ENCODE measurements at regions not wholly inside any gene's neighbourhood (a gene's known extent, or its start where the extent isn't known, plus 50 kb on each side); places are given as distances from the start of the nearest gene placed in this dataset.

DNA sequence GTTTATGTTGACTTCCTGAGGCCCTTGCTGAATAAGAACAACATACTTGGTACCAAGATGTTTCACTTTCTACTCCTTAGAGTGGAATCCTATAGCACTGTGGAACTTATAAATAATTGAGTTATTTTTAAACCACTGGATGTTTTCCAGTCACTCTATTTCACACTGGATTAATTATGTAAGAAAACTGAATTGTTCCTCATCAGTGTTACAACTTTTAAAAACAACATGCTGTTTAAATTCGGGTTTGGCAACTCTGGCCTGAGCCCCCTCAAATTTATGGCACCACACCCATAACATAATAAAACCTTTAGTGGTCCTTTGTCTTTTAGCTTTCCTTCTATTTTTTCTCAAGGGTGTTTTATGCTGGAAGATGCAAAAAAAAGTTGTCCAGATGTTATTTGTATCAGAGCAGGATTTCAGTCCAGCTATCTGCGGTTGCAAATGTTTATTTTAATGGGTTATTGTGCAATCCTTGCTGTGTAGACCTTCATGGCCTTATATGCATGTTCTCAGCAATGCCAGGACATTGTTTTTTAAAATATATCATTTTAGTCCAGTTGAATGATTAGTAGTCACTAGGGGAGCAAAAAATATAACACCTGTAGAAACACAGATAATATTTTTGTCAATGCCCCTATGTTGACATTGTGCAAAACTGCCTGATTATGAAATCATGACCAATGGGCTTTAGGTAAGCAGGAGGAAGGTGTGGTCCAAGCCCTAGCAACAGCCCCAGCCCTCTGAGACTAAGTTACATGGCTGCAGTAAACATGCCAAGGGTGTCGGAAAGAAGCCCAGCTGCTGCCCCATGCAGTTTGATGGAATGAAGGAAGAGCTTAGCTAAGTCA lies 638.0 kb upstream of the ZEB2 start:
- ChIA-PET CTCF (no interaction called here), RAD21 (ENCODE audit: low non-redundant PET in 1 of 2, low total read pairs in 2 of 2, uncharacterized antibody in 2 of 2, unreplicated experiment in 2 of 2) (no interaction called here), POLR2A (no interaction called here)
- BruUV-seq (replicated peaks), result no TSS peak
- H3K9me3 ChIP-seq (ENCODE audit: control insufficient read depth in 1 of 2, insufficient read depth in 1 of 2, low read depth in 1 of 2, low read length in 2 of 2), result no peaks in the 10 kb centered on the region
- H3K4me1 ChIP-seq (ENCODE audit: control insufficient read depth in 1 of 2, insufficient read depth in 2 of 2, low read length in 2 of 2), result no peaks in the 10 kb centered on the region
- no peak overlapping the region for H3K27ac ChIP-seq (ENCODE audit: low read depth, low read length)
- H2AFZ ChIP-seq (ENCODE audit: low read depth, low read length, poor library complexity, severe bottlenecking), result no peak overlapping the region
- H3K4me3 ChIP-seq (replicated peaks in 1 of 2; ENCODE audit: low read depth in 1 of 2, low read length in 2 of 2), result no peak overlapping the region
- no peak overlapping the region for H3K9ac ChIP-seq (ENCODE audit: low read length)
- no peaks in the 10 kb centered on the region for H4K20me1 ChIP-seq (ENCODE audit: insufficient read depth)
- H3K27me3 ChIP-seq (ENCODE audit: insufficient read depth, low read length), result no peaks in the 10 kb centered on the region
- no peaks in the 10 kb centered on the region for H3K9me2 ChIP-seq (ENCODE audit: insufficient read depth)
- no peaks in the 10 kb centered on the region for H3K79me2 ChIP-seq (ENCODE audit: insufficient read depth, low read length)
- no peaks in the 10 kb centered on the region for H3K36me3 ChIP-seq (ENCODE audit: control insufficient read depth in 1 of 2, insufficient read depth in 2 of 2, low read length in 2 of 2)
- DNase-seq (ENCODE audit: low read depth, low spot score) (no peak), ATAC-seq (no peak)
- intact Hi-C loops (cut with micrococcal nuclease), result no loop called here
- no peak for TF ChIP-seq ZNF274 (IDR thresholded peaks at IDR 0.05; ENCODE audit: low read depth, low read length)
- no peak overlapping the region for H3K4me2 ChIP-seq (ENCODE audit: low read length)

DNA sequence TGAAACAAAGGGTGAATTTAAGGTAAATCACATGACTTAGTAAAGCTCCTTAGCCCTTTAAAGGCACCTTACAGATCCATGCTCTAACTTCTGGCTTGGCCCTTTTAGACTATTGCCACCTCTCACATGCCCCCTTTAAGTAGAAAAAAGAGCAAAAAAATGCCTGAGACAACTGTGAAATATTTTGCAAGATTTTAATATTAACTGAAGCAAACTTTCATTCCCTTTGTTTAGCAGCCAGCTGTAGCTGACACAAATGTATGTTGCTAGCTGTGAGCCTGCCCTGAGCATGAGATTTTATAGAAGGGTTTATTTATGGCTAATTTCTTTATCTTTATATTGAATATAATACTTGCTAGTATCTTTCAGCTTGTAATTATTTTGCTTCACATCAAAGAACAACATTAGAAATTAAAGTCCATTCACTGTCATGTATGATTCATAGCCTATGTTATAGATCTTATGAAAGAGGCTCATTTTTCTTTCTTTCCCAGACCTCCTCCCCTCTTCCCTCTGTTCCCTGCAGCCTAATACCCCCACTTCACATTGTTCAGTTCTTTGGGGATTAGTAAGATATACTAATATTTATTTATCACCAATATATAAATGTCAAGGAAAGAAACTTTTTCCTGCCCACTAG lies 637.2 kb upstream of the ZEB2 start:
- Histone ChIP-seq H3K79me2 (ENCODE audit: insufficient read depth, low read length) (no peaks in the 10 kb centered on the region), H3K4me2 (ENCODE audit: low read length) (no peak overlapping the region), H3K9me3 (ENCODE audit: control insufficient read depth in 1 of 2, insufficient read depth in 1 of 2, low read depth in 1 of 2, low read length in 2 of 2) (no peaks in the 10 kb centered on the region), H3K27me3 (ENCODE audit: insufficient read depth, low read length) (no peaks in the 10 kb centered on the region), H3K36me3 (ENCODE audit: control insufficient read depth in 1 of 2, insufficient read depth in 2 of 2, low read length in 2 of 2) (no peaks in the 10 kb centered on the region), H3K4me3 (replicated peaks in 1 of 2; ENCODE audit: low read depth in 1 of 2, low read length in 2 of 2) (no peak overlapping the region), H4K20me1 (ENCODE audit: insufficient read depth) (no peaks in the 10 kb centered on the region), H2AFZ (ENCODE audit: low read depth, low read length, poor library complexity, severe bottlenecking) (no peak overlapping the region), H3K27ac (ENCODE audit: low read depth, low read length) (no peak overlapping the region), H3K4me1 (ENCODE audit: control insufficient read depth in 1 of 2, insufficient read depth in 2 of 2, low read length in 2 of 2) (no peaks in the 10 kb centered on the region), H3K9ac (ENCODE audit: low read length) (no peak overlapping the region), H3K9me2 (ENCODE audit: insufficient read depth) (no peaks in the 10 kb centered on the region)
- TF ChIP-seq POLR2A (IDR thresholded peaks at IDR 0.05; ENCODE audit: borderline replicate concordance, extremely low read depth, insufficient read depth, insufficient read length), result no peak
- no peak for TF ChIP-seq CBX3 (IDR thresholded peaks at IDR 0.05; ENCODE audit: low read depth)
- TF ChIP-seq, protein P1, sequence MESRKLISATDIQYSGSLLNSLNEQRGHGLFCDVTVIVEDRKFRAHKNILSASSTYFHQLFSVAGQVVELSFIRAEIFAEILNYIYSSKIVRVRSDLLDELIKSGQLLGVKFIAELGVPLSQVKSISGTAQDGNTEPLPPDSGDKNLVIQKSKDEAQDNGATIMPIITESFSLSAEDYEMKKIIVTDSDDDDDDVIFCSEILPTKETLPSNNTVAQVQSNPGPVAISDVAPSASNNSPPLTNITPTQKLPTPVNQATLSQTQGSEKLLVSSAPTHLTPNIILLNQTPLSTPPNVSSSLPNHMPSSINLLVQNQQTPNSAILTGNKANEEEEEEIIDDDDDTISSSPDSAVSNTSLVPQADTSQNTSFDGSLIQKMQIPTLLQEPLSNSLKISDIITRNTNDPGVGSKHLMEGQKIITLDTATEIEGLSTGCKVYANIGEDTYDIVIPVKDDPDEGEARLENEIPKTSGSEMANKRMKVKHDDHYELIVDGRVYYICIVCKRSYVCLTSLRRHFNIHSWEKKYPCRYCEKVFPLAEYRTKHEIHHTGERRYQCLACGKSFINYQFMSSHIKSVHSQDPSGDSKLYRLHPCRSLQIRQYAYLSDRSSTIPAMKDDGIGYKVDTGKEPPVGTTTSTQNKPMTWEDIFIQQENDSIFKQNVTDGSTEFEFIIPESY (IDR thresholded peaks at IDR 0.05; ENCODE audit: extremely low read depth, insufficient replicate concordance, low read length), result no peak
- TF ChIP-seq CEBPB (IDR thresholded peaks at IDR 0.05; ENCODE audit: low read depth), result no peak
- TF ChIP-seq ELF1 (IDR thresholded peaks at IDR 0.05; ENCODE audit: borderline replicate concordance, low read depth), result no peak
- no peak for TF ChIP-seq FOSL1 (IDR thresholded peaks at IDR 0.05; ENCODE audit: low read depth)
- TF ChIP-seq, protein P2, sequence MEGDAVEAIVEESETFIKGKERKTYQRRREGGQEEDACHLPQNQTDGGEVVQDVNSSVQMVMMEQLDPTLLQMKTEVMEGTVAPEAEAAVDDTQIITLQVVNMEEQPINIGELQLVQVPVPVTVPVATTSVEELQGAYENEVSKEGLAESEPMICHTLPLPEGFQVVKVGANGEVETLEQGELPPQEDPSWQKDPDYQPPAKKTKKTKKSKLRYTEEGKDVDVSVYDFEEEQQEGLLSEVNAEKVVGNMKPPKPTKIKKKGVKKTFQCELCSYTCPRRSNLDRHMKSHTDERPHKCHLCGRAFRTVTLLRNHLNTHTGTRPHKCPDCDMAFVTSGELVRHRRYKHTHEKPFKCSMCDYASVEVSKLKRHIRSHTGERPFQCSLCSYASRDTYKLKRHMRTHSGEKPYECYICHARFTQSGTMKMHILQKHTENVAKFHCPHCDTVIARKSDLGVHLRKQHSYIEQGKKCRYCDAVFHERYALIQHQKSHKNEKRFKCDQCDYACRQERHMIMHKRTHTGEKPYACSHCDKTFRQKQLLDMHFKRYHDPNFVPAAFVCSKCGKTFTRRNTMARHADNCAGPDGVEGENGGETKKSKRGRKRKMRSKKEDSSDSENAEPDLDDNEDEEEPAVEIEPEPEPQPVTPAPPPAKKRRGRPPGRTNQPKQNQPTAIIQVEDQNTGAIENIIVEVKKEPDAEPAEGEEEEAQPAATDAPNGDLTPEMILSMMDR (IDR thresholded peaks at IDR 0.05 in 2 of 3, conservative IDR thresholded peaks at IDR 0.05 in 1 of 3; ENCODE audit: borderline replicate concordance in 1 of 3, insufficient read depth in 1 of 3, low read depth in 2 of 3, low read length in 2 of 3), result no peak
- no peak for TF ChIP-seq RAD21 (IDR thresholded peaks at IDR 0.05; ENCODE audit: low read depth)
- no peak for TF ChIP-seq EZH2 (IDR thresholded peaks at IDR 0.05)
- no peak for TF ChIP-seq YY1 (IDR thresholded peaks at IDR 0.05; ENCODE audit: extremely low read depth, insufficient replicate concordance, low read depth, low read length)
- DNase-seq (ENCODE audit: low read depth, low spot score) (no peak), ATAC-seq (no peak)
- no TSS peak for BruUV-seq (replicated peaks)
- CTCF ChIA-PET, result no interaction called here
- intact Hi-C loops (cut with micrococcal nuclease), result no loop called here
- POLR2A ChIA-PET, result no interaction called here
- RAD21 ChIA-PET (ENCODE audit: low non-redundant PET in 1 of 2, low total read pairs in 2 of 2, uncharacterized antibody in 2 of 2, unreplicated experiment in 2 of 2), result no interaction called here
